GM12874 (cell line): ENCODE measurements at regions not wholly inside any gene's neighbourhood (a gene's known extent, or its start where the extent isn't known, plus 50 kb on each side); places are given as distances from the start of the nearest gene placed in this dataset.

Experiments used
- TF ChIP-seq, protein P1 (sequence below): IDR thresholded peaks from 2 replicates; pipeline ENCODE4 v1.5.1; 2011; ENCODE audit warnings: low read depth, mild to moderate bottlenecking, control low read depth, low read length, moderate library complexity; ENCODE audit not compliant: insufficient read depth

- TF ChIP-seq, protein P1, sequence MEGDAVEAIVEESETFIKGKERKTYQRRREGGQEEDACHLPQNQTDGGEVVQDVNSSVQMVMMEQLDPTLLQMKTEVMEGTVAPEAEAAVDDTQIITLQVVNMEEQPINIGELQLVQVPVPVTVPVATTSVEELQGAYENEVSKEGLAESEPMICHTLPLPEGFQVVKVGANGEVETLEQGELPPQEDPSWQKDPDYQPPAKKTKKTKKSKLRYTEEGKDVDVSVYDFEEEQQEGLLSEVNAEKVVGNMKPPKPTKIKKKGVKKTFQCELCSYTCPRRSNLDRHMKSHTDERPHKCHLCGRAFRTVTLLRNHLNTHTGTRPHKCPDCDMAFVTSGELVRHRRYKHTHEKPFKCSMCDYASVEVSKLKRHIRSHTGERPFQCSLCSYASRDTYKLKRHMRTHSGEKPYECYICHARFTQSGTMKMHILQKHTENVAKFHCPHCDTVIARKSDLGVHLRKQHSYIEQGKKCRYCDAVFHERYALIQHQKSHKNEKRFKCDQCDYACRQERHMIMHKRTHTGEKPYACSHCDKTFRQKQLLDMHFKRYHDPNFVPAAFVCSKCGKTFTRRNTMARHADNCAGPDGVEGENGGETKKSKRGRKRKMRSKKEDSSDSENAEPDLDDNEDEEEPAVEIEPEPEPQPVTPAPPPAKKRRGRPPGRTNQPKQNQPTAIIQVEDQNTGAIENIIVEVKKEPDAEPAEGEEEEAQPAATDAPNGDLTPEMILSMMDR: no peak
These were observed 56.0 kb downstream of the PLK2 start for GRCh38 chr5:58403822-58404433.

DNA sequence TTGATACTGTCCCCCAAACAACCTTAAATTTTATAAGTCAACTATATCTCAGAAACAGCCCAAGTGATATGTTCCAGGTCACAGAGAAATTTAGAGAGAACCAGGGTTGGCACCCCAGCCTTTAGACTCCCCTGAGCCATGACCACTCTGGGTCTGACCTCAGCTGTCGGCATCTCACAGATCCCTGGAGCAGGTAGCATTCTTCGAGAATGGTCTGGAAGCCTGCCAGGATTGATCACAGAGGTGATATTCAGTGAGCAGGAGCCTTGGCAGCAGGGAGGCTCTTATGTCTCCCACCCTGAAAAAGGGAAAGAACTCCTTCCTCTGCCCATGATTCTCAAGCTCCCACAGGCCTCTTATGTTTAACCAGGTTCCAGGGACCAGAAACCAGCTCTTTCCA lies 58.2 kb downstream of the PLK2 start:
- TF ChIP-seq, protein P1: no peak

- TF ChIP-seq, protein P1: no peak
These were observed 59.1 kb downstream of the PLK2 start for GRCh38 chr5:58400737-58401136.

DNA sequence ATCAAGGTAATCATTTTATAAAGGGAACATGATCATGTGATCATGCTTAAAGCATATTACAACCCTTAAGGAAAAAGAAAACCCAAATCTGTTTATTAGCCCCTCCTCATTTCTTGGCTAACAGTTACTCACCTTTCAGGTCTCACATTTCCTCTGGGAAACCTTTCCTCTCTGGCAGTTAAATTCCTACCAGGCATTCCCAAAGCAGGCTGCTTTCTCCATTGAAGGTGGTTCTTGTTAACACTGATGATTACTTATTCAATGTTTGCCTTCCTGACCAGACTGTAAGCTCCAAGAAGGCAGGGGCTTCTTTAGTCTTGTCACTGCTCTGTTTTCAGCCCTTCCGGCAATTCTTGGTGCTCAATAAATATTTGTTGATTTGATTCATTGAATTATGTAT lies 59.9 kb downstream of the PLK2 start:
- TF ChIP-seq, protein P1: no peak

DNA sequence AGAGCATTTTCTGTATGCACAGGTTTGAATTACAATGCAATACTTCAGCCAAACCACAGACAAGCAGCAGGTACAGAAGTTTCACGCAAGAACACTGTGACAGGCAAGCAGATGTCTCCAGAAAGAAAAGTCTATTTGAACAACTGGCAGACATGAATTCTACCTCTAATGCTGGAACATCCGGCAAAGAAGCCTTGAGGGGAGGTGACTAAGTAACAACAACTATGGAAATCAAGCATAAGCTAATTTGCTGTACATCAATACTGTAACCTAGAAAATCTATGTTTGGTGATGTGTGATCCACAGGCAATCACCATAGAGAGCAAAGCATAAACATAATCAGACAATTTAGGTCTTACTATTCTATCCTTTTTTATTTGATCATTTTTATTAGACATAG lies 65.5 kb downstream of the PLK2 start:
- TF ChIP-seq, protein P1: no peak

GRCh38 chr5:58393716-58394115 lies 66.2 kb downstream of the PLK2 start:
- TF ChIP-seq, protein P1: no peak

DNA sequence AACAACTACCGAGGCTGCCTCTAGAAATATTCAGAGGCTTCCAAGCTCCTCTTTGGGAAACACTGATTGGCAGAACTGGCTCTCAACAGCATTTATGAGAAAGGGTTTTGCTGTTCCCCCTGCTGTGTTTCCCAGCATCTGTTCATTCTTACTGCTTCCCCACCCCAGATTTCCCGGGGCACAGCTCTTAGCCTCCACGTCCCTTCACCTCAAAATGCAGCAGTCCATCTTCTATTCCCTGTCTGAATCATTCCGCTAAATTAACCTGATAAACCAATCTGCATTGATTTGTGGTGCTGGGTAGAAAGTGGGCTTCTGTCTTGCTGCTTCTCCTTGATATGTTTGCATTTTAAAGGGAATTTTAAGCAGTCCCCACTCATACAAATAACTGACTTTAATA lies 67.4 kb downstream of the PLK2 start:
- TF ChIP-seq, protein P1: no peak
